ENCODE measurements at regions not wholly inside any gene's neighbourhood (a gene's known extent, or its start where the extent isn't known, plus 50 kb on each side); places are given as distances from the start of the nearest gene placed in this dataset.
"Not testable (repeated sequence)": the region's sequence is repeated elsewhere in the genome, so short reads cannot be mapped to it uniquely, and the experiment has no call there.

GRCh38 chr12:54117392-54117791 is 63.8 kb downstream of the HOXC4 start:
- H3K27me3 ChIP-seq (ENCODE audit: control insufficient read depth, extremely low read depth, insufficient read depth, low read length); H3K9ac ChIP-seq (ENCODE audit: control insufficient read depth, extremely low read depth, insufficient read depth, low read length); H3K4me2 ChIP-seq (ENCODE audit: control insufficient read depth, extremely low read depth, insufficient read depth, low read depth, low read length); H2AFZ ChIP-seq (ENCODE audit: control insufficient read depth, low read length); DNase-seq (ENCODE audit: low read depth, low spot score); H3K36me3 ChIP-seq (ENCODE audit: control insufficient read depth in 2 of 2, extremely low read depth in 1 of 2, insufficient read depth in 2 of 2, low read length in 2 of 2); dilution Hi-C loops (cut with MboI; ENCODE audit: extremely low pct_ligation_motif_present, low sequenced_read_pairs); H3K27ac ChIP-seq (ENCODE audit: control insufficient read depth, insufficient read depth, low read length); FAIRE-seq; H4K20me1 ChIP-seq (ENCODE audit: control insufficient read depth, extremely low read depth, insufficient read depth, low read length); H3K9me1 ChIP-seq (ENCODE audit: control insufficient read depth, extremely low read depth, insufficient read depth, low read length); H3K79me2 ChIP-seq (ENCODE audit: control insufficient read depth, insufficient read depth, low read length); H3K9me3 ChIP-seq (ENCODE audit: control insufficient read depth, low read depth, low read length); H3K4me3 ChIP-seq (ENCODE audit: control insufficient read depth in 2 of 3, extremely low read depth in 1 of 3, insufficient read depth in 2 of 3, low read depth in 1 of 3, low read length in 3 of 3); H3K4me1 ChIP-seq (ENCODE audit: control insufficient read depth, extremely low read depth, insufficient read depth, low read length): not testable (repeated sequence)

DNA sequence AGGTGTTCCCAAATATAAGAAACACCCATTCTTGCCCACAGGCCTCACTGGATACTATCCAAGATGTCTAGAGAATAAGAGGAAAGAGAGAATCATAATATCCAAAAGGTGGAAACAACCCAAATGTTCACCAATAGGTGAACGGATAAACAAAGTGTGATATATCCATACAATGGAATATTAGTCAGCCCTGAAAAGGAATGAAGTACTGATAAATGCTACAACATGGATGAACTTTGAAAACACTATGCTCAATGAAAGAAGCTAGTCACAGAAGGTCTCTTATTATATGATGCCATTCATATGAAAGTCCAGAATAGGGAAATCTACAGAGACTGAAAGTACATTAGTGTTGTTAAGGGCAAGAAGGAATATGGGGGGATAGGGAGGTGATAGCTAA is 65.4 kb downstream of the HOXC4 start:
- H3K4me2 ChIP-seq (ENCODE audit: control insufficient read depth, extremely low read depth, insufficient read depth, low read depth, low read length); H3K4me3 ChIP-seq (ENCODE audit: control insufficient read depth in 2 of 3, extremely low read depth in 1 of 3, insufficient read depth in 2 of 3, low read depth in 1 of 3, low read length in 3 of 3); H3K27ac ChIP-seq (ENCODE audit: control insufficient read depth, insufficient read depth, low read length); H3K9me3 ChIP-seq (ENCODE audit: control insufficient read depth, low read depth, low read length); dilution Hi-C loops (cut with MboI; ENCODE audit: extremely low pct_ligation_motif_present, low sequenced_read_pairs); FAIRE-seq; H2AFZ ChIP-seq (ENCODE audit: control insufficient read depth, low read length); H3K9me1 ChIP-seq (ENCODE audit: control insufficient read depth, extremely low read depth, insufficient read depth, low read length); H3K9ac ChIP-seq (ENCODE audit: control insufficient read depth, extremely low read depth, insufficient read depth, low read length); H4K20me1 ChIP-seq (ENCODE audit: control insufficient read depth, extremely low read depth, insufficient read depth, low read length); H3K4me1 ChIP-seq (ENCODE audit: control insufficient read depth, extremely low read depth, insufficient read depth, low read length); H3K79me2 ChIP-seq (ENCODE audit: control insufficient read depth, insufficient read depth, low read length); H3K27me3 ChIP-seq (ENCODE audit: control insufficient read depth, extremely low read depth, insufficient read depth, low read length); DNase-seq (ENCODE audit: low read depth, low spot score); H3K36me3 ChIP-seq (ENCODE audit: control insufficient read depth in 2 of 2, extremely low read depth in 1 of 2, insufficient read depth in 2 of 2, low read length in 2 of 2): not testable (repeated sequence)

GRCh38 chr12:54123981-54124380 is 64.8 kb downstream of the SMUG1 start:
- DNase-seq (ENCODE audit: low read depth, low spot score); H3K27ac ChIP-seq (ENCODE audit: control insufficient read depth, insufficient read depth, low read length); H3K36me3 ChIP-seq (ENCODE audit: control insufficient read depth in 2 of 2, extremely low read depth in 1 of 2, insufficient read depth in 2 of 2, low read length in 2 of 2); H3K4me1 ChIP-seq (ENCODE audit: control insufficient read depth, extremely low read depth, insufficient read depth, low read length); H3K4me3 ChIP-seq (ENCODE audit: control insufficient read depth in 2 of 3, extremely low read depth in 1 of 3, insufficient read depth in 2 of 3, low read depth in 1 of 3, low read length in 3 of 3); H3K27me3 ChIP-seq (ENCODE audit: control insufficient read depth, extremely low read depth, insufficient read depth, low read length); H3K9me3 ChIP-seq (ENCODE audit: control insufficient read depth, low read depth, low read length); H3K79me2 ChIP-seq (ENCODE audit: control insufficient read depth, insufficient read depth, low read length); dilution Hi-C loops (cut with MboI; ENCODE audit: extremely low pct_ligation_motif_present, low sequenced_read_pairs); FAIRE-seq; H2AFZ ChIP-seq (ENCODE audit: control insufficient read depth, low read length); H4K20me1 ChIP-seq (ENCODE audit: control insufficient read depth, extremely low read depth, insufficient read depth, low read length); H3K4me2 ChIP-seq (ENCODE audit: control insufficient read depth, extremely low read depth, insufficient read depth, low read depth, low read length); H3K9ac ChIP-seq (ENCODE audit: control insufficient read depth, extremely low read depth, insufficient read depth, low read length); H3K9me1 ChIP-seq (ENCODE audit: control insufficient read depth, extremely low read depth, insufficient read depth, low read length): not testable (repeated sequence)

- not testable (repeated sequence) for H3K9ac ChIP-seq (ENCODE audit: control insufficient read depth, extremely low read depth, insufficient read depth, low read length); H3K27ac ChIP-seq (ENCODE audit: control insufficient read depth, insufficient read depth, low read length); FAIRE-seq
These were observed 63.1 kb downstream of the SMUG1 start for GRCh38 chr12:54125708-54126028.

More at GRCh38 chr12:54125708-54126028, 63.1 kb downstream of the SMUG1 start:
- H3K79me2 ChIP-seq (ENCODE audit: control insufficient read depth, insufficient read depth, low read length); H3K9me1 ChIP-seq (ENCODE audit: control insufficient read depth, extremely low read depth, insufficient read depth, low read length); H3K9me3 ChIP-seq (ENCODE audit: control insufficient read depth, low read depth, low read length); H4K20me1 ChIP-seq (ENCODE audit: control insufficient read depth, extremely low read depth, insufficient read depth, low read length); DNase-seq (ENCODE audit: low read depth, low spot score); H3K27me3 ChIP-seq (ENCODE audit: control insufficient read depth, extremely low read depth, insufficient read depth, low read length); H3K4me1 ChIP-seq (ENCODE audit: control insufficient read depth, extremely low read depth, insufficient read depth, low read length); H3K36me3 ChIP-seq (ENCODE audit: control insufficient read depth in 2 of 2, extremely low read depth in 1 of 2, insufficient read depth in 2 of 2, low read length in 2 of 2); dilution Hi-C loops (cut with MboI; ENCODE audit: extremely low pct_ligation_motif_present, low sequenced_read_pairs): not testable (repeated sequence)
- Histone ChIP-seq H2AFZ (ENCODE audit: control insufficient read depth, low read length) (peak overlapping the region; percentile 81), H3K4me2 (ENCODE audit: control insufficient read depth, extremely low read depth, insufficient read depth, low read depth, low read length) (peak overlapping the region; percentile 88), H3K4me3 (ENCODE audit: control insufficient read depth in 2 of 3, extremely low read depth in 1 of 3, insufficient read depth in 2 of 3, low read depth in 1 of 3, low read length in 3 of 3) (peak overlapping the region; percentile 58 to 77 (median 74))

All from keratinocyte (primary cell).